Stomach (tissue), 8 donors: ENCODE measurements at regions not wholly inside any gene's neighbourhood (a gene's known extent, or its start where the extent isn't known, plus 50 kb on each side); places are given as distances from the start of the nearest gene placed in this dataset.
A peak's percentile ranks its signal among the peaks of the same experiment; 100 is the strongest.
"Not testable (repeated sequence)": the region's sequence is repeated elsewhere in the genome, so short reads cannot be mapped to it uniquely, and the experiment has no call there.

Experiments
- DNase-seq, 2 donors: peaks; one replicate each; pipeline versions ENCODE4 v3.0.0 to v3.0.0-alpha.2; 2013 to 2019
- H3K27ac ChIP-seq, 5 donors: fragments of 200-600 bp in 4 of 5; sonication (generic) in 4 of 5; one replicate each; pipeline ENCODE4 v1.5.1; 2013 to 2019; ENCODE audit warnings: mild to moderate bottlenecking in 1 of 5, moderate library complexity in 1 of 5
- H3K27me3 ChIP-seq, 3 donors: fragments of 200-600 bp; sonication (generic); one replicate each; pipeline ENCODE4 v1.5.1; 2017 to 2019; ENCODE audit warnings: mixed run types in 1 of 3
- H3K36me3 ChIP-seq, 4 donors: fragments of 200-600 bp; sonication (generic); 1 replicate in 3 of 4; 2 replicates in 1 of 4; pipeline ENCODE4 v1.5.1; 2016 to 2019
- H3K4me1 ChIP-seq, 4 donors: fragments of 200-600 bp; sonication (generic); one replicate each; pipeline ENCODE4 v1.5.1; 2016 to 2019
- H3K4me3 ChIP-seq, 4 donors: fragments of 200-600 bp; sonication (generic) in 3 of 4; one replicate each; pipeline ENCODE4 v1.5.1; 2016 to 2019; ENCODE audit warnings: mild to moderate bottlenecking in 1 of 4
- H3K9me3 ChIP-seq, 4 donors: fragments of 200-600 bp; sonication (generic); one replicate each; pipeline ENCODE4 v1.5.1; 2016 to 2019
- EP300 ChIP-seq: sonication (generic); formaldehyde crosslinking; IDR thresholded peaks from one replicate; pipeline ENCODE4 v1.6.1; 2017; ENCODE audit warnings: antibody characterized with exemption
- POLR2A ChIP-seq, 4 donors: fragments of 450-650 bp; IDR thresholded peaks; one replicate each; pipeline ENCODE4 v1.6.1; 2016; ENCODE audit warnings: antibody characterized with exemption in 4 of 4, control low read depth in 2 of 4, mild to moderate bottlenecking in 1 of 4, moderate library complexity in 1 of 4
- POLR2AphosphoS5 ChIP-seq, 3 donors: sonication (generic); formaldehyde crosslinking; IDR thresholded peaks; one replicate each; pipeline ENCODE4 v1.6.1; 2016; ENCODE audit warnings: antibody characterized with exemption in 3 of 3
- WGBS, 5 donors: extraction: QIAGEN DNeasy Blood & Tissue Kit in 3 of 5; methylation state at CpG; one replicate each; pipeline versions ENCODE4 v1.1.5 to v1.1.7; 2013 to 2018; 5-methylcytosine and 5-hydroxymethylcytosine counted together
- intact Hi-C: fragments of 100-400 bp; cut with DNase I; formaldehyde crosslinking; loops from one replicate; pipeline ENCODE4 v1.15.1; 2023; ENCODE audit warnings: low total_unique reads
- TF ChIP-seq, protein P1 (sequence below), 7 experiments: fragments of 450-650 bp in 4 of 7; fragments of 200-600 bp in 3 of 7; sonication (generic) in 3 of 7; IDR thresholded peaks; one replicate each; pipeline ENCODE4 v1.5.1; 2016 to 2019; ENCODE audit warnings: antibody characterized with exemption in 7 of 7, control low read depth in 2 of 7, mild to moderate bottlenecking in 1 of 7
- donor health status: healthy with polysubstance abuse.
- donor health status: Bipolar disorder and iron deficiency.
- donor health status: healthy.

DNA sequence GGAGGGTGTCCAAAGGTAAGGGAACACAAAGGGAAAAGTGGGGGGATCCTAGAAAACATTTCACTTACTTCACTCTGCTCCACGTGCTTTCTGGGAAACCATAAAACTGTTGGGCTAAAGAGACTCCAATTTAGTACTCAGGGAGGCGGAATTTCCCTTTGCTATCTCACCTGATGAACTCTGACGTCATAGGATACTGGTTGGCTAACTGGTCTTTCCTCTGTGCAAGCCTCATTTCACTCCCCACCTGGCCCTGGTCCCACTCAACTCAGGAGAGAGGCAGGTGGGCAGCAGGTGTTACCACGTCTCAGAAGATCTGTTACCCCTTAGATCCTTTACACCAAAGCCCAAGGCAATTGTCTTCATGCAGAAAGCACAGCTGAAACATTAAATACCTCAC lies 51.8 kb upstream of the PMAIP1 start:
- Histone ChIP-seq H3K36me3 (no peaks in the 10 kb centered on the region), H3K9me3 (no peaks in the 10 kb centered on the region), H3K4me3 (no peak overlapping the region), H3K27ac (no peak overlapping the region), H3K4me1 (peaks cover 0 to 9% (median 6%) of the 10 kb centered on the region in 4 donors), H3K27me3 (no peaks in the 10 kb centered on the region)
- intact Hi-C loops: no loop called here
- 66 to 76% (median 69%) methylated on average over 4 of the region's 4 CpGs for WGBS, 5 donors
- DNase-seq: no peak
- TF ChIP-seq, protein P1, sequence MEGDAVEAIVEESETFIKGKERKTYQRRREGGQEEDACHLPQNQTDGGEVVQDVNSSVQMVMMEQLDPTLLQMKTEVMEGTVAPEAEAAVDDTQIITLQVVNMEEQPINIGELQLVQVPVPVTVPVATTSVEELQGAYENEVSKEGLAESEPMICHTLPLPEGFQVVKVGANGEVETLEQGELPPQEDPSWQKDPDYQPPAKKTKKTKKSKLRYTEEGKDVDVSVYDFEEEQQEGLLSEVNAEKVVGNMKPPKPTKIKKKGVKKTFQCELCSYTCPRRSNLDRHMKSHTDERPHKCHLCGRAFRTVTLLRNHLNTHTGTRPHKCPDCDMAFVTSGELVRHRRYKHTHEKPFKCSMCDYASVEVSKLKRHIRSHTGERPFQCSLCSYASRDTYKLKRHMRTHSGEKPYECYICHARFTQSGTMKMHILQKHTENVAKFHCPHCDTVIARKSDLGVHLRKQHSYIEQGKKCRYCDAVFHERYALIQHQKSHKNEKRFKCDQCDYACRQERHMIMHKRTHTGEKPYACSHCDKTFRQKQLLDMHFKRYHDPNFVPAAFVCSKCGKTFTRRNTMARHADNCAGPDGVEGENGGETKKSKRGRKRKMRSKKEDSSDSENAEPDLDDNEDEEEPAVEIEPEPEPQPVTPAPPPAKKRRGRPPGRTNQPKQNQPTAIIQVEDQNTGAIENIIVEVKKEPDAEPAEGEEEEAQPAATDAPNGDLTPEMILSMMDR (IDR thresholded peaks at IDR 0.05): no peak
- TF ChIP-seq EP300 (no peak), POLR2A (IDR thresholded peaks at IDR 0.05) (no peak)

DNA sequence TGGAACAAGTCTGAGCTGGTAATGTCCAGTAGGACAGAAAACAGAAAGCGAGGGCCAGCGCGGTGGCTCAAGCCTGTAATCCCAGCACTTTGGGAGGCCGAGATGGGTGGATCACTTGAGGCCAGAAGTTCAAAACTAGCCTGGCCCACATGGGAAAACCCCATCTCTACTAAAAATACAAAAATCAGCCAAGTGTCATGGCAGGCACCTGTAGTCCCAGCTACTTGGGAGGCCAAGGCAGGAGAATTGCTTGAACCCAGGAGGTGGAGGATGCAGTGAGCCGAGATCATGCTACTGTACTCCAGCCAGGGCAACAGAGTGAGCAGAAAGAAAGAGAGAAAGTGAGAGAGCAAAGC lies 52.3 kb upstream of the PMAIP1 start:
- H3K27ac ChIP-seq: peak overlapping the region in 1 of 5 donors; percentile 27
- DNase-seq, H3K27me3 ChIP-seq, H3K4me1 ChIP-seq, H3K36me3 ChIP-seq, H3K9me3 ChIP-seq, intact Hi-C loops, H3K4me3 ChIP-seq: not testable (repeated sequence)
- 60 to 75% (median 62%) methylated on average over 5 of the region's 5 CpGs for WGBS, 5 donors

GRCh38 chr18:59846814-59847490 lies 52.8 kb upstream of the PMAIP1 start:
- H3K27ac ChIP-seq: peak overlapping the region in 1 of 5 donors; percentile 27
- H3K4me3 ChIP-seq: no peak overlapping the region
- H3K9me3 ChIP-seq: no peaks in the 10 kb centered on the region
- WGBS, 5 donors: 56 to 67% (median 66%) methylated on average over 9 of the region's 9 CpGs
- no peaks in the 10 kb centered on the region for H3K27me3 ChIP-seq
- intact Hi-C loops: no loop called here
- peak; percentile 71 to 73 for DNase-seq
- H3K4me1 ChIP-seq: peaks cover 0 to 9% (median 6%) of the 10 kb centered on the region in 4 donors
- H3K36me3 ChIP-seq: no peaks in the 10 kb centered on the region
- TF ChIP-seq EP300 (no peak), POLR2AphosphoS5 (IDR thresholded peaks at IDR 0.05) (peak in 1 of 3 donors; percentile 64), POLR2A (IDR thresholded peaks at IDR 0.05) (no peak)
- TF ChIP-seq, protein P1 (IDR thresholded peaks at IDR 0.05): no peak

DNA sequence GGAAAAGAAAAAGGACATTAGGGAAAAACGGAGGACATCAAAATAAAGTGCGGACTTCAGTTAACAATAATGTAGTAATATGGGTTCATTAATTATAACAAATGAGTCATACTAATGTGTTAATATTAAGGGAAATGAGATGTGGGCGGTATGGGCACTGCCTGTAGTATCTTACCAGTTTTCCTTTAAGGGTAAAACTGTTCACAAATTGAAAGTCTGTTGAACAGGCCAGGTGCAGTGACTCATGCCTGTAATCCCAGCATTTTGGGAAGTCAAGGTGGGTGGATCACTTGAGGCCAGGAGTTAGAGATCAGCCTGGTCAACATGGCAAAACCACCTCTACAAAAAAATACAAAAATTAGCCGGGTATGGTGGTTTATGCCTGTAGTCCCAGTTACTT lies 56.8 kb upstream of the PMAIP1 start:
- H3K4me3 ChIP-seq: no peak overlapping the region
- H3K36me3 ChIP-seq: no peaks in the 10 kb centered on the region
- no peak for DNase-seq
- intact Hi-C loops: no loop called here
- H3K9me3 ChIP-seq: no peaks in the 10 kb centered on the region
- H3K27me3 ChIP-seq: peaks cover 0 to 4% (median 0%) of the 10 kb centered on the region in 3 donors
- peaks cover 0 to 9% (median 6%) of the 10 kb centered on the region in 4 donors for H3K4me1 ChIP-seq
- TF ChIP-seq EP300 (no peak), POLR2A (IDR thresholded peaks at IDR 0.05) (no peak), POLR2AphosphoS5 (IDR thresholded peaks at IDR 0.05) (no peak)
- TF ChIP-seq, protein P1 (IDR thresholded peaks at IDR 0.05): no peak
- H3K27ac ChIP-seq: no peak overlapping the region
- 78 to 96% (median 86%) methylated on average over 4 of the region's 4 CpGs for WGBS, 5 donors

GRCh38 chr18:59839931-59840685 lies 59.7 kb upstream of the PMAIP1 start:
- intact Hi-C loops: no loop called here
- TF ChIP-seq, protein P1 (IDR thresholded peaks at IDR 0.05): no peak
- TF ChIP-seq POLR2A (IDR thresholded peaks at IDR 0.05): no peak
- TF ChIP-seq POLR2AphosphoS5 (IDR thresholded peaks at IDR 0.05): no peak
- TF ChIP-seq EP300: no peak

More at GRCh38 chr18:59839931-59840685, 59.7 kb upstream of the PMAIP1 start:
- H3K4me3 ChIP-seq: no peak overlapping the region
- no peaks in the 10 kb centered on the region for H3K4me1 ChIP-seq
- H3K9me3 ChIP-seq: no peaks in the 10 kb centered on the region
- whole genome bisulfite sequencing, 5 donors: 38 to 51% (median 41%) methylated on average over 5 of the region's 5 CpGs
- DNase-seq: no peak
- H3K27me3 ChIP-seq: peaks cover 0 to 17% (median 0%) of the 10 kb centered on the region in 3 donors
- no peak overlapping the region for H3K27ac ChIP-seq
- no peaks in the 10 kb centered on the region for H3K36me3 ChIP-seq
